Trophoblast cell (in vitro differentiated cells and primary cell): ENCODE measurements at regions not wholly inside any gene's neighbourhood (a gene's known extent, or its start where the extent isn't known, plus 50 kb on each side); places are given as distances from the start of the nearest gene placed in this dataset.

Experiments
- DNase-seq, 2 donors: peaks; one replicate each; pipeline ENCODE4 v3.0.0-alpha.2; 2016
- H2AFZ ChIP-seq: 2 replicates; pipeline ENCODE4 v1.6.1; 2013; ENCODE audit warnings: low read length, moderate library complexity, mild to moderate bottlenecking; ENCODE audit not compliant: insufficient read depth, poor library complexity
- H2AK5ac ChIP-seq: 2 replicates; pipeline ENCODE4 v1.6.1; 2013; ENCODE audit warnings: mild to moderate bottlenecking, low read length
- H2BK120ac ChIP-seq: 2 replicates; pipeline ENCODE4 v1.6.1; 2013; ENCODE audit warnings: low read length, mild to moderate bottlenecking, moderate library complexity; ENCODE audit not compliant: insufficient read depth, poor library complexity
- H2BK12ac ChIP-seq: 2 replicates; pipeline ENCODE4 v1.6.1; 2013; ENCODE audit warnings: mild to moderate bottlenecking, low read length, moderate library complexity
- H2BK5ac ChIP-seq: 2 replicates; pipeline ENCODE4 v1.6.1; 2013; ENCODE audit warnings: low read length, low read depth, moderate library complexity, mild to moderate bottlenecking; ENCODE audit not compliant: poor library complexity
- H3K14ac ChIP-seq: 2 replicates; pipeline ENCODE4 v1.6.1; 2013; ENCODE audit warnings: mild to moderate bottlenecking, low read length
- H3K18ac ChIP-seq: 2 replicates; pipeline ENCODE4 v1.6.1; 2013; ENCODE audit warnings: mild to moderate bottlenecking, low read length
- H3K23ac ChIP-seq: 2 replicates; pipeline ENCODE4 v1.6.1; 2013; ENCODE audit warnings: low read length
- H3K27ac ChIP-seq: 2 replicates; pipeline ENCODE4 v1.5.1; 2013; ENCODE audit warnings: low read depth, mild to moderate bottlenecking, inconsistent platforms, low read length, moderate library complexity
- H3K27me3 ChIP-seq: 2 replicates; pipeline ENCODE4 v1.6.1; 2013; ENCODE audit warnings: inconsistent platforms, mild to moderate bottlenecking, low read length, moderate library complexity; ENCODE audit not compliant: insufficient read depth
- H3K36me3 ChIP-seq, 2 experiments: 1 replicate in 1 of 2; 2 replicates in 1 of 2; pipeline ENCODE4 v1.6.1; 2013; ENCODE audit warnings: low read length in 2 of 2, mild to moderate bottlenecking in 2 of 2, moderate library complexity in 1 of 2; ENCODE audit not compliant: insufficient read depth in 2 of 2, control insufficient read depth in 1 of 2
- H3K4ac ChIP-seq: 2 replicates; pipeline ENCODE4 v1.6.1; 2013; ENCODE audit warnings: low read depth, mild to moderate bottlenecking, low read length, moderate library complexity
- H3K4me1 ChIP-seq, 2 experiments: 1 replicate in 1 of 2; 2 replicates in 1 of 2; pipeline ENCODE4 v1.6.1; 2013; ENCODE audit warnings: low read length in 2 of 2, mild to moderate bottlenecking in 2 of 2, moderate library complexity in 1 of 2; ENCODE audit not compliant: insufficient read depth in 2 of 2, control insufficient read depth in 1 of 2
- H3K4me2 ChIP-seq: 2 replicates; pipeline ENCODE4 v1.6.1; 2013; ENCODE audit warnings: inconsistent platforms, mild to moderate bottlenecking, low read length, moderate library complexity
- H3K4me3 ChIP-seq: 2 replicates; pipeline ENCODE4 v1.5.1; 2013; ENCODE audit warnings: mild to moderate bottlenecking, low read depth, low read length, inconsistent platforms
- H3K79me1 ChIP-seq: one replicate; pipeline ENCODE4 v1.6.1; 2013; ENCODE audit warnings: low read length
- H3K79me2 ChIP-seq: 2 replicates; pipeline ENCODE4 v1.6.1; 2013; ENCODE audit warnings: low read length, mild to moderate bottlenecking; ENCODE audit not compliant: control insufficient read depth, insufficient read depth, poor library complexity
- H3K9ac ChIP-seq: 2 replicates; pipeline ENCODE4 v1.6.1; 2013; ENCODE audit warnings: mild to moderate bottlenecking, low read length
- H3K9me3 ChIP-seq: 2 replicates; pipeline ENCODE4 v1.6.1; 2013; ENCODE audit warnings: low read depth, mild to moderate bottlenecking, control low read depth, inconsistent platforms, low read length; ENCODE audit not compliant: insufficient read depth
- H4K12ac ChIP-seq: 2 replicates; pipeline ENCODE4 v1.6.1; 2013; ENCODE audit warnings: low read depth, mild to moderate bottlenecking, low read length, moderate library complexity
- H4K8ac ChIP-seq: 2 replicates; pipeline ENCODE4 v1.6.1; 2013; ENCODE audit warnings: low read depth, mild to moderate bottlenecking, low read length, moderate library complexity
- H4K91ac ChIP-seq: one replicate; pipeline ENCODE4 v1.6.1; 2013; ENCODE audit warnings: low read depth, mild to moderate bottlenecking, low read length, moderate library complexity
- WGBS: extraction: QIAGEN DNeasy Blood & Tissue Kit; methylation state at CpG from one replicate; pipeline ENCODE4 v1.1.7; 2013; ENCODE audit warnings: missing lambda C conversion rate; ENCODE audit not compliant: insufficient read length, insufficient coverage; ENCODE audit errors: extremely low coverage; 5-methylcytosine and 5-hydroxymethylcytosine counted together

GRCh38 chr17:79513820-79514535 is 96.9 kb downstream of the RBFOX3 start:
- H3K36me3 ChIP-seq, result no peaks in the 10 kb centered on the region
- no peak overlapping the region for H4K8ac ChIP-seq
- H3K27ac ChIP-seq, result no peak overlapping the region
- H3K23ac ChIP-seq, result no peak overlapping the region
- no CpG with 5 or more reads among the region's 17 CpGs for WGBS
- no peak overlapping the region for H3K4ac ChIP-seq
- no peak overlapping the region for H3K18ac ChIP-seq
- no peaks in the 10 kb centered on the region for H3K79me1 ChIP-seq
- no peaks in the 10 kb centered on the region for H3K27me3 ChIP-seq
- no peak overlapping the region for H3K4me2 ChIP-seq
- H3K79me2 ChIP-seq, result no peaks in the 10 kb centered on the region
- H3K4me3 ChIP-seq, result peak overlapping the region; percentile 23
- no peak overlapping the region for H2BK120ac ChIP-seq
- H4K12ac ChIP-seq, result no peak overlapping the region
- no peak overlapping the region for H2BK12ac ChIP-seq
- no peak overlapping the region for H3K9ac ChIP-seq
- no peak for DNase-seq
- H2BK5ac ChIP-seq, result no peak overlapping the region
- no peak overlapping the region for H2AFZ ChIP-seq
- peaks cover 30% of the 10 kb centered on the region for H3K9me3 ChIP-seq
- H3K14ac ChIP-seq, result no peak overlapping the region
- H2AK5ac ChIP-seq, result no peak overlapping the region
- no peaks in the 10 kb centered on the region for H3K4me1 ChIP-seq
- H4K91ac ChIP-seq, result no peak overlapping the region

- WGBS, result no CpG with 5 or more reads among the region's 4 CpGs
- no peaks in the 10 kb centered on the region for H3K36me3 ChIP-seq
These were observed 97.6 kb downstream of the RBFOX3 start for GRCh38 chr17:79513206-79513605.

GRCh38 chr17:79511471-79511870 is 99.4 kb downstream of the RBFOX3 start:
- peaks cover 30% of the 10 kb centered on the region for H3K9me3 ChIP-seq
- no peak overlapping the region for H3K4me3 ChIP-seq
- WGBS, result no CpG with 5 or more reads among the region's 12 CpGs
- H3K27me3 ChIP-seq, result no peaks in the 10 kb centered on the region
- H3K79me2 ChIP-seq, result no peaks in the 10 kb centered on the region
- DNase-seq, result no peak
- no peak overlapping the region for H2AFZ ChIP-seq
- no peaks in the 10 kb centered on the region for H3K36me3 ChIP-seq
- H3K4me2 ChIP-seq, result no peak overlapping the region
- H2AK5ac ChIP-seq, result no peak overlapping the region
- H3K4me1 ChIP-seq, result no peaks in the 10 kb centered on the region
- no peak overlapping the region for H3K18ac ChIP-seq
- H2BK5ac ChIP-seq, result no peak overlapping the region
- H4K12ac ChIP-seq, result no peak overlapping the region
- no peak overlapping the region for H3K14ac ChIP-seq
- no peak overlapping the region for H3K23ac ChIP-seq
- H2BK12ac ChIP-seq, result no peak overlapping the region
- no peak overlapping the region for H3K27ac ChIP-seq
- H3K79me1 ChIP-seq, result no peaks in the 10 kb centered on the region
- H3K9ac ChIP-seq, result no peak overlapping the region
- no peak overlapping the region for H4K91ac ChIP-seq
- H2BK120ac ChIP-seq, result no peak overlapping the region
- no peak overlapping the region for H4K8ac ChIP-seq
- no peak overlapping the region for H3K4ac ChIP-seq

More at GRCh38 chr17:79513206-79513605, 97.6 kb downstream of the RBFOX3 start:
- no peak overlapping the region for H3K4me3 ChIP-seq
- no peaks in the 10 kb centered on the region for H3K79me2 ChIP-seq
- no peaks in the 10 kb centered on the region for H3K79me1 ChIP-seq
- peaks cover 30% of the 10 kb centered on the region for H3K9me3 ChIP-seq
- H3K14ac ChIP-seq, result no peak overlapping the region
- no peak overlapping the region for H2BK12ac ChIP-seq
- no peak overlapping the region for H3K27ac ChIP-seq
- no peak overlapping the region for H2AFZ ChIP-seq
- H3K4me1 ChIP-seq, result no peaks in the 10 kb centered on the region
- H3K23ac ChIP-seq, result no peak overlapping the region
- H2BK120ac ChIP-seq, result no peak overlapping the region
- no peak overlapping the region for H3K4me2 ChIP-seq
- H3K27me3 ChIP-seq, result no peaks in the 10 kb centered on the region
- H4K12ac ChIP-seq, result no peak overlapping the region
- H2BK5ac ChIP-seq, result no peak overlapping the region
- H4K91ac ChIP-seq, result no peak overlapping the region
- H4K8ac ChIP-seq, result no peak overlapping the region
- no peak for DNase-seq
- H3K4ac ChIP-seq, result no peak overlapping the region
- H3K9ac ChIP-seq, result no peak overlapping the region
- H3K18ac ChIP-seq, result no peak overlapping the region
- no peak overlapping the region for H2AK5ac ChIP-seq

- Histone ChIP-seq H3K9me3 (peaks cover 30% of the 10 kb centered on the region), H2AFZ (no peak overlapping the region), H2BK12ac (no peak overlapping the region), H4K91ac (no peak overlapping the region), H2BK5ac (no peak overlapping the region), H3K4me1 (no peaks in the 10 kb centered on the region), H3K27ac (no peak overlapping the region), H3K27me3 (no peaks in the 10 kb centered on the region), H3K9ac (no peak overlapping the region), H3K4me2 (no peak overlapping the region), H3K14ac (no peak overlapping the region), H3K4me3 (no peak overlapping the region), H3K18ac (no peak overlapping the region), H2BK120ac (no peak overlapping the region), H3K4ac (no peak overlapping the region), H3K79me2 (no peaks in the 10 kb centered on the region), H2AK5ac (no peak overlapping the region), H3K23ac (no peak overlapping the region), H3K79me1 (no peaks in the 10 kb centered on the region), H3K36me3 (no peaks in the 10 kb centered on the region), H4K8ac (no peak overlapping the region), H4K12ac (no peak overlapping the region)
- WGBS, result no CpG with 5 or more reads among the region's 18 CpGs
- no peak for DNase-seq
These were observed 100.8 kb downstream of the RBFOX3 start for GRCh38 chr17:79510071-79510470.
